Midbrain (tissue), 1 donor: ENCODE measurements at regions not wholly inside any gene's neighbourhood (a gene's known extent, or its start where the extent isn't known, plus 50 kb on each side); places are given as distances from the start of the nearest gene placed in this dataset.
A peak's percentile ranks its signal among the peaks of the same experiment; 100 is the strongest.
"Not testable (repeated sequence)": the region's sequence is repeated elsewhere in the genome, so short reads cannot be mapped to it uniquely, and the experiment has no call there.

ENCODE experiments used
- DNase-seq: peaks from one replicate; lab custom pipeline; 2025; lab: John Stamatoyannopoulos, UW

DNA sequence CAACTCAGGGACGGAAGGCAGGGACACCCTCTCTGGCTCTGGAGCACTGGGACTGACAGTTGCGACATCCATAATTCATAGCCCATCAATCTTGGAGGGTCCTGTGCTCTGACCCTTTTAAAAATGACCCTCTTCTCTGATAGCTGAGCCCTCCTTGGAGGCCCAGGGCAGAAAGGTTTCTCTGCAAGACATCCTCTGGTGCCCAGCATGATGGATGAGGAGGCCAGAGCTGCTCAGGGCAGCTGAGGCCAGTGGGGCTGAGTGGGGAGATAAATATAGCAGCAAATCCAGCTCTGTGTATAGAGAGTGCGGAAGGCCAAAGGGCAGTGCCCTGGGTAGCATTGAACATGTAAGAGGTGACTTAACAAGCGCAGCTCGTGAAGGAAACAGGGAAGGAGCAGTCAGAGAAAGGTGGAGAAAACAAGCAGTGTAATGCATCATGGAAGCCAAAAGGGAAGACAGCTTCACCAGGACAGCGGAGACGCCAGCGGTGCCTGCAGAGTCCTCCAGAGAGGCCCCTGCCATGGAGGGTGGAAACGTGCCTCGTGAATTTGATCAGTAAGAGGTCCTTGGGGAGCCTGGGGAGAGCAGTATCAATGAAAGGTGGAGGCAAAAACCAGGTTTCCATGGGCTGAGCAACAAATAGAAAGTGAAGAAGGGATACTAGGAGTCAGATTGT lies 50.4 kb upstream of the FMOD start:
- DNase-seq: no peak

DNA sequence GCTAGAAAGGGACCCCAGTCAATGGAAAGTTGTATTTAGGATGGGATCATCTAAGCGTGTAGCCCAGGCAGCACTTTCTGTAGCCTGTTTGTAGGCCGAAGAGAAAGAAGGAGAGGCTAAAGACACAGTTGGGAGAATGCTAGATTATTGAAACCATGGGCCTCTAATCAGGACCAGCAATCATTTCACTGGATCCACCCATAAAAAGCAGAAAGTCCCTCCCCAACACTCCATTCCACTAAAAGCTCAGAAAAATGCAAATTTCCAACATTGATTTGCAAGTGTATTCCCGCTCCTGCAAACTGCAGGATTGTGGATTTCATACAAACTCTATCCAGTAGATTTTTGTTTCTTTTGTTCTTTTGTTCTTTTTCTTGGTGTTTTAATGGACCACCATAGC lies 51.2 kb upstream of the FMOD start:
- DNase-seq: no peak

DNA sequence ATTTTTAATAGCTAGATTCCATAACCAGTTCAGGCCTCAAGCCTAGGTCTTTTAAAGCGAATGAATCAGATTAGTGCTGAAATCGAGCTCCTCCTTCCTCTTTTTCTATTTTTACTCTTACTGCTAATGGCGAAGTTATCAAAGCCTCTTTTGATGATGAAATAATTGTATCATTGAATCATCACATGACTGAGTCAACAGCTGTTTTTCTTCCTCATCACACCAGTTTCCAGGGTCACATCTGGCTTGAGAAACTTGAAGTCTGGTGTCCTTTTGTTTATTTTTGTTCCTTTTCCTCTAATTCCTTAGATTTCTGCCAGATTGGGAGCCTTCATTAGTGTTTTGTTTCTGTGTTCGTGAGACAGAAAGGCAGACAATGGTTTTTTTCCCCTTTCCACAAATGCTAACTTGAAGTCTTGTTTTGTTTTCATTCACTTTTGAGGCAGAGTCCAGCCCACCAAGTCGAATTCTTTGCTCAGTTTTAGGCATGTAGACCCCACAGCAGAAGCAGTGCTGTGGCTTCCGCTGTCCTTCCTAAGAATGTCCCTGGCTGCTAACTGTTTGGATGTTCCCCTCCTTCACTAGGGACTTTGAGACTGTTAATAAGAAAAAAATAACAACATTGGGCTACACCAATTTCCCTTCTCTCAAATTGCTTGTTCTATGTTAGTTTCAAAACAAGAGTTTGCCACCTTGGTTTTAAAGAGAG lies 51.9 kb upstream of the FMOD start:
- no peak for DNase-seq

DNA sequence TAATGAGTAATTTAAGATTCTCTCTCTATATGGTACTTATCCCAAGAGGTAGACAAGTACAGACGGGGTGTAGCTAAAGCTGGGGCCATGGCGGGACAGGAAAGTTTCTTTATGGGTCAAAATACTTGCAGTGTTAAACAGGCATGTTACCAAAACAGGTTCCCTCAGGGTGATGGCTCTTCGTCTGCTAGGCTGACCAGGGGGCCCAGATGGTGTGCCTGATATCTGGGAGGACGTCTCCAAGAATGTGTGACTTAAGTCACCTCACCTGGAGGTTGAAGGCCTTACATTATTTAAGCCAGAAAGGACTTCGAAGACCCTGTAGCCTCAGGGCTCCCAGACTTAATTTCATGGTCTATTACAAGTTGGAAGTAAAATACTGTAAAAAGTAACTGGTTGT lies 52.7 kb upstream of the FMOD start:
- DNase-seq: no peak

DNA sequence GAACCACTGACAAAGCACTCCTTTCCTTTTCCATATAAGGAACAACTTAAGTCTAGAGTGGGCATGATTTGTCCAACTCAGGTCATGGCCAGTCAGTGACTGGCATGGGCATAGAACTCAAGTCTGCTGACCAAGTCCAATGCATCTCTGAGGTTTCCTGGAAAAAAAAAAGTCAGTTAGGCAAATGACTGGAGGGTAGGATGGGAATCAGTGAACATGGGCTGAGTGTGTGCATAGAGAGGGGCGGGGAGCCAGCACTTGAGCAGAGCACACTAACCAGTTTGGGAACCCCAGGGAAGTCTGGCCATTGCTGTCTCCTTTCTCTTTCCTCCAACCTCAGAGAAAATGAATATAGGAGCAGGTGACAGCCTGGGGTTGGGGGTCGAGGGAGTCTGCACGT lies 53.6 kb upstream of the FMOD start:
- DNase-seq: no peak

DNA sequence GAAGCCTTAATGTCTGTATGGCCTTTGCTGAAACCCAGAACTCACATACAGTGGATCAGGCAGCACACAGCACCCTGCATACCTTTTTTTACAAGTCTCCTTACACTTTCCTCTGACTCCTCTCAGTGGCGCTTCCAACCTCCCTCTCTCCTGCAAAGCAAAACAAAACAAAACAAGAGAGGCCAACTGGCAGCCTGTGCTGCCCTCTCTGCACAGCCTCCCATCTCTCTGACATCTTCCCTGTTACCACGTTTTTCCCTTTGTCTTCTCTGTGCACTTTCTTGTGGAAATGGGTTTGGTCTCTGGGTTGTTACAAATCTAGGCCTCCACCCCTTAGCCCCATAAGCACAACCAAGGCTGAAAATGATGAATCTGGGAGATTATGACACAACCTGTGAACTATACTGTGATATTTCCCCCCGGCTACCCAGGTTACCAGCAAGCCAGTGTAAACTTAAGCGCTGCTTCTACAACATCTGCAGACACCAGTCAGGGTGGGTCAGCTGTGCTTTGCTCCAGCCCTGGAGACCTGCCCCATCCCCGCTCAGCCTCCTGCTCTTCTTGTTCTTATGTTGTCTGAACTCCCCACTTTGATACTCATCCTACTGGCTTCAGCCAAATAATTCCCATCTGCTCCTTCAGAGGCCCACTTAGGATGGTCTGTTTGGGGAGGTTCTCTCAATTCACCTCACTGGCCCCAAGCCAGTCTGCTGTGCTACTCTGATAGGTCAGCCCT lies 54.9 kb upstream of the FMOD start:
- DNase-seq: no peak

DNA sequence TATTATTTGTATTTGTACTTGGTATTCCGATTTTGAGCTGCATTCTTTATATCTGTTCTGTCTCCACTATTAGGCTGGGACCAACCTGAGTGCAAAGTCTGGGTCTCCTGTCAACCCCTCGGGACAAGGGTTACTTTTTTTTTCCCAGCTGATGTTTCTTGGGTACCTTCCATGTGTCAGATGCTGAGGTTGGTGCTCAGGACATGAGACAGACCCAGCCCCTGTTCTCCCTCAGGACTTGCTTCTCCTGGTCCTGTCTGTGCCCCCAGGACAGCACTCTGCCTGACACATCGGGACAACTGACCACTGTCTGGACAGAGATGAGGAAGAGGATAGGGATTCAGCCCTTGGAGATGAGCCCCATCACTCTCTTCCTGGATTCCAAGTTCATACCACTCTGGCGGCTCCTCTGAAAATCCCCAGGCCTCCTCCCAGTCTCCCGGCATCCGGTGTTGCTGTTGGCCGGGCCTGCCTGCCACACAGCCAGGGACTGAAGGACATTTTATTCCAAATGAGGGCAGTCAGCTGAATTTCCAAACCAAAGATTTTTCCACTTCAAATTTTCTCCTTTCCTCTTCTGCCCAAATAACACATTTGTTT lies 55.6 kb upstream of the FMOD start:
- no peak for DNase-seq

DNA sequence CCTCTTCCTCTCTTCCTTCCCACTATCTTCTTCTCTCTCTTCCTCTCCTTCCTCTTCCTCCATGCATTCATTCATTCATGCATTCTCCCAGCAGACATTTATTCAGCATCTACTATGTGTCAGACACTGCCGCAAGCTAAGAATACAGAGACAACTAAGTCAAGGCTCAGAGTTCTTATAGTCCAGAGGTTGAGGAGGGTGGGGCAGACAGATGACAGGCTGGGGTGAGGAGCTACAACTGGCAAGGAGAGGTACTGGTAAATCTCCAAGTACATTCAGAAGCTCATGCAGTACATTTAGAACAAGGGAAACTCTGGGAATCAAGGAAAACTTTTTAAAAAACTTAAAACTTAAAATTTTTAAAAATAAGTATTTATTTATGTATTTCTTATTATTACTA lies 56.4 kb upstream of the FMOD start:
- DNase-seq: no peak

DNA sequence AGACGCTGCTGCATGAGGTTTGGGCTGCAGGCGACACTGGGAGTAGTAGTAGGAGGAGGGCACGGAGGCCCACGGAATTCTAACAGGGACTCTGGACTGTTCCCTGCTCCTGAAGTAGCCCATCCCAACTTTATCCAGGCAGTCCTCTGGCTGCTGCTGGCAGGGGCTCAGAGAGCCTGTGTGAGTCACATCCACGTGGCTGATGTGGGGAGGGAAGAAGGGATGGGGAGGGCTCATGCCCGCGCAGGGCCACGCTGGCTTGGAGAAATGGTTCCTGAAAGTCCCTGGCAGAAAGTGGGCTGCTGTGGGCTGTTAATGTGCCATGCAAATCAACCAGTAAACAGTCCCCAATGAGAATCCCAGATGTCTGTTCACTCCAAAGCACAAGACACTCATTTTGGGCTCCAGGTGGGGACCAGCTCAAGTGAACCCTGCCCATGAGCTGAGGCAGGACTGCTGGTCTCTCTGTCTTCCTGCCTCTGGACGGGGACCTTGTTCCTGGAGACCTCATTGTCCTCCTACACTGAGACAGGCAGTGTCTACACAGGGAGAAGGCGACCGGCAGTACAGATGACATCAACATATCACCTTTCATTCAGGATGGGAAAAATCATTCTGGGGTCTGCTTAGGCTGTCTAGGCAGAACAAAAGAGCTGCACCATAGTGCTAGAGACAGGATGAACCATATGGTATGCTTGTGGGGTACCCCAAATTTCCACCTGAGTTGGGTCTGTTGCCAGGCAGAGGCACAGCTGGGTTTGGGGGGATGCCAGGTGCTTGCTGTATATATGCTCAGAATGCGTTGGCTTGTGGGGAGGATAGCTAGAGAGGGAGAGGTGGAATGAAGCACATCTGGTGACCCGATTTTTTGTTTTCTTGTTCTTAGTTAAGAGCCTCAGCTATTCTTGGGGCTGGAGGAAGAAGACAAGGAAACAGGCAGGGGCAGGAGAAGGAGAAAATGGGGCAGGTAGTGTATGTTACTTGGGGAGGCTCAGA lies 57.9 kb upstream of the FMOD start:
- peak; percentile 79 for DNase-seq

DNA sequence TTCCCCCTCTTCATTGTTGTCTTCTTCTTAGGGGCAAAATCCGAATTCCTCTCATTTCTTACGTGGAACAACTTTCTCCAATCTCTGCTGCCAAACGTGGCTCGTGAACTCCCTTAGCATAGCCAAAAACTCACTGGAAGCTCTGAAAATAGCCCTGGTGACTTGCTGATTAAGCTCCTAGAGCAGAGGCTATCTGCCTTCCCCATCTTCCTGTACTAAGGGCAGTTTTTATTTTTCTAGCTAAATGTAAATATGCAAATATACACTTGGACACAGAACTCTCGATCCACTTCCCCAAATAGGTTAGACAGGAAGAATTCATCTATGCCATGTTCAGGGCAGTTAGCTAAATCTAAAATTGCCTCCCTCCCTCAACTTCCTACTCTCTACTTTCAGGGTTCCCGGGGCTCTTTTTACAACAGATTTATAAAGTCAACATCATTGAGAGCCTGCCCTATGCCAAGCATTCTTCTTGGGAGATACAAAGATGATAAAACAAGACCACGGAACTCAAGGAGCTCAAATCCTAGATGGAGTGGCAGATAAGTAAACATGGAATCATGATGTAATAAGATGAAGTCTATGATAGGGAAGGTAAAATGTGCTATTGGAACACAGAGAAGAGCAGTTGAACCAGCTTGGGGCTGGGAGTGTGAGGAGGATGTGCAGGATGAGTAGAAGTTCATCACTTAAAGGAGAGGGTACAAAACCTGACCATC lies 59.4 kb upstream of the FMOD start:
- DNase-seq: no peak

DNA sequence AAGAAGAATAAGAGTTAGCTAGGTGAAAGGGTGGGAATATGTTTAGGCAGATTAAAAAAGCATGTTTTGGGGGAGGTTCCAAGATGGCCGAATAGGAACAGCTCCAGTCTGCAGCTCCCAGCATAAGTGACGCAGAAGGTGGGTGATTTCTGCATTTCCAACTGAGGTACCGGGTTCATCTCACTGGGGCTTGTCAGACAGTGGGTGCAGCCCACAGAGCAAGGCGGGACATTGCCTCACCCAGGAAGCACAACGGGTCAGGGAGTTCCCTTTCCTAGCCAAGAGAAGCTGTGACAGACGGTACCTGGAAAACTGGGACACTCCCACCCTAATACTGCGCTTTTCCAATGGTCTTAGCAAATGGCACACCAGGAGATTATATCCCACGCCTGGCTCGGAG lies 60.5 kb upstream of the FMOD start:
- DNase-seq: not testable (repeated sequence)

DNA sequence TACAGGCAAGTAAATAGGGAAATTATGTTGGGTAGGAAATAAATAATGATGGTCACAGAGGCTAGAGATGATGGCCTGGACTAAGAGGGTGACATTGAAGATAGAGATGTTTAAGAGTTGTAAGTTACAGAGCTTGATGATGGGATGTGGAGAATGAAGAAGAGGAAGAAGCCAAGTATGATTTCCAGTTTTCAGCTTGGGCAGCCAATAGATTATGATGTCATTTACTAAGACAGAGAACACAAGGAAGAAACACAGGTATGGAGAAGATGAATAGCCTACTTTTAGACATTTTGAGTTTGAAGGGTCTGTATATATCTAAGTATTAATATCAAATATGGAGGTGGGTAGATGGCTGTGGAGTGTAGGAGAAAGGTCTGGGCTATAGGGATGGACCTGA lies 56.0 kb upstream of the PRELP start:
- DNase-seq: no peak

DNA sequence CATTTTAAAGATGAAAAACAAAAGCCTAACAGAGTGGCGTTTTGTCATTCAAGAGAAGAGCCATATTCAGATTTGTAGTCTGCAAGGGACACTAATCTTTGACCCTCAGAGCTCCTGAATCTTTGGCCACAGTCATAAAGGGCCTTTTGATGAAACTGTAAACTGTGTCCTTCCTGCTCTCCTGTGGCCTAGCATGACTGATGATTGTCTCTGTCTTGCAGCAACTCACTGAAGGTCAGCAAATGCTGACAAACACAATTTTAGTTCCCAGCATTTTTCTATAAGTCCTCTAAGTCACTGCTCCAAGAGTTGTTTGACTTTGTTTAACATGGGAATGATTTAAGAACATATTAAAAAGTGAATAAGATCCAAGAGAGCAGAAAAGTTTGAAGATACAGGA lies 55.3 kb upstream of the PRELP start:
- no peak for DNase-seq

DNA sequence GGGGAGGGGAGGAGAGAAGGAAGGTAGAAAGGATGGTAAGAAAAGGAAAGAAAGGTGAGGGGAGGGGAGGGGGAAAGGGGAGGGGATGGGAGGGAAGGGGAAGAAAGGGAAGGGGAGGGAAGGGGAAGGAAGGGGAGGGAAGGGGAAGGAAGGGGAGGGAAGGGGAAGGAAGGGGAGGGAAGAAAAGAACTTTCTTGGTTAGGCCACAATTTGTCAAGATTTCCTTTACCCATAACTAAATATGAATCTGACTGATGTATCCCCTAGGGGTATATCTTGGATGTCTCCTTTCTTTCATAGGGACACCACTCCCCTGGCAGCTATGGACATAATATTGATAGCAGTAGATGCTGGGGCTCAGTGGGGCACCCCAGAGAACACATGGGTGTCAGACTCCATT lies 54.4 kb upstream of the PRELP start:
- DNase-seq: no peak

DNA sequence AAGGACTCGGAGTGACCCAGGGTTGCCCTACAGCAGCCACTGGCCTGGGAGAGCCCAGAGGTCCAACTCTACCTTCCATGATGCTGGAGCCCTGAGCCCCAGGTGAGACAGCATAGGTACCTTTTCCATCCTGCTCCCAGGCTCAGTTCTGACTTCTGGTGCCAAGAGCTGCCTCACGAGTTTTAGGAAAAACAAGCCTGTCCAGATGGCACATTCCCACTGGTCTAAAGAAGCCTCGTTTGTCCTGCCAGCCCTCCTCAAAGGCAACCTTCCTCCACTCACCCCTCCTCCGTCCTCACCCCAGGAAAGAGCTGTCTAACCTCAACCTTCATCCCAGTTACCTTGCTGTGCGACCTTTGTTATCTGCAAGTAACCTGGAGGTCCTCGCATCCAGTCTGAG lies 53.5 kb upstream of the PRELP start:
- DNase-seq: no peak

DNA sequence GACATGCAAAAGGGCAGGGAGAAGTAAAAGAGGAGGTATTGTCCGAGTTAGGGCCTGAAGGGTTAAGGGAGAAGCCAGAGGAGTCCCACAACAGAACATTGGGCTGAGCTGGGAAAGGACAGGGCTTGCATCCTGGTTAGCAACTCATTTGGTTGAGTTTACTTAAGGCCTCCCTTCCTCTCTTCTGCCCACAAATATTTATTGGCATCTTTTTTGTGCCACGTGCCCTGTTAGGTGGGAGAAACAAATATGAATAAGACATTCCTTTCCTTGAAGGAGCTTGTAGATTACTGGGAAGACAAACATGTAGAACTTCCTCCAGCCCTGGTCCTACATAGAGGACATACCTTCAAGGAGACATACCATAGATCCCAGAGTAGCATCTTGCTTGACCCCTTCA lies 53.0 kb upstream of the PRELP start:
- DNase-seq: no peak

DNA sequence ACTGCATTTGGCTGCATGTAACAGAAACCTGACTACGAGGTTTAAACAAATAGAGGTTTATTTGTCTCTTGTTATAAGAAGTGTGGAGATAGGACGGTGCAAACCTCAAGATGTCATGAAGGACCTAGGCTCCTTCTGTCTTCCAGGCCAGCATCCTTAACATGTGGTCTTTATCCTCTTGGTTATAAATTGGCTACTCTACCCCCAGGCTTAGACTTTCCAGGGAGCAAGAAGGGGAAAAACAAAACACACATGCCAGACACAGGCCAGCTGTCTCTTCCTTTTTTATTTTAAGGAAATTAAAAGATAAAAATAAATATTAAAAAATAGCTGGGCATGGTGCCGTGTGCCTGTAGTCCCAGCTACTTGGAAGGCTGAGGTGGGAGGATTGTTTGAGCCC lies 51.3 kb upstream of the PRELP start:
- DNase-seq: no peak

DNA sequence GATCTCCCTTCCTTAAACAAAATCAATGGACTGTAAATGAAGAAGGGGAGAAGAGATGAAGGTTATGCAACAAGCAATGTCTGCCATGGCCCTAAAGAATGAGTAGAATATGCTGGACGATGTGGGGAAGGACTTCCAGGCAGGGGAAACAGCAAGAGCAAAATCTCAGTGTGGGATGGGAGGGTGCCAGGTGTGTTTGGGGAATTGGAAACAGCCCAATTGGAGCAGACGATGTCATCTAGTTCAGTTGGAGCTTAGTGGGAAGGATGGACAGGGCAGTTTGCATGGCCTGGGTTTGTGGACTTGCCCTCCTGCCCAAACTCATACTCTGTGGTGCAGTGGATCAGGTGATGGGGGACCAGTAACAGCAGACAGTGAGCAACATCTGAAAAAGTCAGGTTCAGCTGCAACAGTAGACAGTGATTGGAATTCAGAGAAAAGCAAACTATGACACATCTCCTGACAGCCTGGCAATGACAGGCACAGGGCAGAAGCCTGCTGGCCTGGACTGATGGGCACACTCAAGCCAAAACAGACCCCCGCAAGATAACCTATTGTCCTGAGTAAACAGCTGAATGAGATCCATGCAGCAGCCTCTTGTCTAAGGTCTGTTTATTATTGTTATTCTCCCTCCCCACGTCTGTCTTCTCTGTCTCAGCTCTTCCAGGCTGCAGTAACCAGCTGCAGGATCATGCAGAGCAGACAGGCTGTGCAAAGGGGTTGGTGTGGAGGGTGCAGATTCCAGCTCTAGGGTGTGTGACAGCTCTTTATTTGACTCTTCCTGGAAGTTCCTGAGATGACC lies 50.5 kb upstream of the PRELP start:
- no peak for DNase-seq

DNA sequence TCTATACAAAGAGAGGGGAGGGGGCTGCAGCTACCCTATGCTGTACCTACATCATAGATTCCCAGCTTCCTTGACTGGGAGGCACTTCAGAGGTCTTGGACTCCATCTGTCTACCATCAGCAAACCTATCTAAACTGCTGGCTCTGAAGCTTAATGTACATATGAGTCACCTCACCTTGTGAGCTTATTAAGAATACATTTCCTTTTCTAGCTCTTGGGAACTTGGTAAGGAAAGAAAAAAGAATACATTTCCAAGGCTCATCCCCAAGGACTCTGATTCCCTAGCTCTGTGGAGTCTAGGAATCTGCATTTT lies 50.0 kb upstream of the PRELP start:
- no peak for DNase-seq
